ENCODE measurements at regions not wholly inside any gene's neighbourhood (a gene's known extent, or its start where the extent isn't known, plus 50 kb on each side); places are given as distances from the start of the nearest gene placed in this dataset.
"Not testable (repeated sequence)": the region's sequence is repeated elsewhere in the genome, so short reads cannot be mapped to it uniquely, and the experiment has no call there.

DNA sequence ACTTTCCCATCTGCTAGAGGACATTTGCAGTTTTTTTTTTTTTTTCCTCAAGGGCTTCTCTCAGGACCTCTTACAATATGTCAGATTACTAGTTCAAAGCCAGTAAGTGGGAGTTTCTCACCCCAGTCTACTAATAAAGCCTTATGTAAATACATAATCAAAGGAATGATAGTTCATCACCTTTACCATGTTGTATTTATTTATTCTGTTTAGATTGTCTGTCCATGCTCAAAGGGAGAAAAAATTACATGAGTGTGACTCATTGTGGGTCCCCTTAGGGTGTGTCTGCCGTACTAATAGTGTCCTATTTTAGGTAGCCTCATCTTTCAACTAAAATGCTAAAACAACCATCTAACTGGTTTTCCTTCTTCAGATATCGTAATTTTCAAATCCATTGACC is 917.6 kb downstream of the EPHA3 start:
- no peak for DNase-seq

DNA sequence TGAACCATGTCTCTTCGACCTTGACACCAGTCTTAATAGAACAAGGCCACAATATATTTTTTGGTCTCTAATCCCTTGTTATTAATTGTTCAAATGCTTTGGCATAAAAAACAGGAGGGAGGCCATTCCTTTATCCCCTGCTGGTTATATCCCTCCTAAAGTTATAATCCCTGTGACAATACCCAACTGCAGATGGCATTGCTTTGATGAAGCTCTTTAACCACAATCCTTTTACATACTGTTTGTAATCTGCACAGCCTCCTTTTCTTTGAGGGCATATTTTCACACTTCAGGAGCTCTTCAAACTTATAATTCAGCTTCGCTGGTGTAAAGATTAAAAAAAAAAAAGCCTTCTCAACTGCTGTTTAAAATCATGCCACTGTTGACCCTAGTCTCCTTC is 919.0 kb downstream of the EPHA3 start:
- no peak for DNase-seq

DNA sequence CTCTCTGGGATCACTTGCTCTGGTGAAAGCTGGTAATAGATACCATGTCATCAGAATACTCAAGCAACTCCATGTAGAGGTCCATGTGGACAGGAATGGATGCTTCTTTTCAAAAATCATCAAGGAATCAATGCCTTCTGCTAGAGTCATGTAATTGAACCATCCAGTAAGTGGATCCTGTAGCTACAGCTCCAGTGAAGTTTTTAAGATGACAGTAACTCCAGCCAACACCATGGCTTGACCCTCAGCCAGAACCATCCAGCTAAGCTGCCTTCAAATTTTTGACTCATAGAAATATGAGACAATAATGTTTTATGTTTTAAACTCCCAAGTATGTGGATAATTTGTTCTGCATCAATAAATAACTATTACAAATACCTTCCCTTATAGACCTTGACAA is 923.7 kb downstream of the EPHA3 start:
- no peak for DNase-seq

DNA sequence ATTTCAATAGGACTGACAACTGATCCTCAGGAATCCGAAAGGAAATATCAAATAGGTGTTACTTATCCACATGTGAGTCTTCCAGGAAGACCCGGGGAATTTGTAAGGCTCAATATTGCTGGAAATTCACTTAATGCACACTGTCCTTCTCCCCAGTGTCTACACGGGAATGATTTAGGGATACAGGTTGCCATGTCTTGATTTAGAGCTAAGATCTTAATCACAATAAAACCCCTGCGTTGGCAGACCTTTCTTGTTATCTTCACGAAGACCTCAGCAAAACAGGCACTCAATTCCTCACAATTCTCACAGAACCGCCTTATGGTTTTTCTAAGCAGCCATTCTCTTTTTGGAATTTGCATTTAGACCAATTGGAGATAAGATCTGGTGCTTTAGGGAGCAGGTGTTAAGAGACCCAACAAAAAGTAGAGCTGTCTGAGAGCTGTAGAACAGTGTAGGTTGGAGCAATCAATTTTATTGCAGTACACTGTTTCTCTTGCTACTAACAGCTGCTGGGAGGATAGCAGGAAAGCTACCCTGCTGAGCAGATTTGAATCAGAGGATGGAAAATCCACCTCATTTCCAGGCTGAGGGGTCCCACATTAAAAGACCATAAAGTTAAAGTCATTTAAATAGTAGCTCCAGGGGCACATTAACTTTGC is 925.7 kb downstream of the EPHA3 start:
- DNase-seq, result no peak

DNA sequence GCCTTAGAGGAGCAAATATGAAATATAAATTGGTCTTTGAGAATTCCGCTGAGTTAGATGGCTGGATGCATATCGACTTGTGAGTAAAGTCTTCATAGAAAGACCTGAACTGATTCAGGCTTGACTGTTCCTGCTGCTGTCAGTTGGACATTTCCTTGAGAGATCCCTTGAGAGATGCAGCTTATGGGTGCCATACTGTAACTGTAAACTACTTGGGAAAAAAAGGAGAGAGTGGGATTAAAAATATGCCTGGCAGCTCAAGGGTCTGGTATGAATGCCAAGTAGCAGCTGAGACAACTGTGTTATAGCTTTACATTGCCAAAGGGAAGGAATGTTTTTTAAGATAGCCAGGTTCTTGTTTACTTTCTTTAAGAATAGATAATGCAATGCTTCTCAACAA is 926.6 kb downstream of the EPHA3 start:
- DNase-seq, result no peak

DNA sequence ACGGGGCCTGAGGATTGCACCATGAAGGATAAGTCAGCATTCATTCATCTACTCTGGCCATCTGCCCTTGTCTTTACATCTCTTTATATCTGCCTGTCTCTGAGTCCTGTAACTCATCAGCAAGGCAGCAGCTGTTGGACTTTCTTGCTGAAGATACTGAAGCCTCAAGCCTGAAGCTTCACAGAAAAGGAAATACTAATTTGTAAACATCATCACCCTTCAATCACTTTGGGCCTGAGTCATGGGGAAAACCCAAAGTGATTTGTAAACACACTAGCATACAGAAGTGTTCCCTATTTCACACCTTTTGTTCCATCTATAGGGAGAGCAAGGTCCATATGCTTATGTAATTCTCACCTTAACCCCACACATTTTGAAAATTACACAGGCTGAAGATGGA is 928.2 kb downstream of the EPHA3 start:
- no peak for DNase-seq

DNA sequence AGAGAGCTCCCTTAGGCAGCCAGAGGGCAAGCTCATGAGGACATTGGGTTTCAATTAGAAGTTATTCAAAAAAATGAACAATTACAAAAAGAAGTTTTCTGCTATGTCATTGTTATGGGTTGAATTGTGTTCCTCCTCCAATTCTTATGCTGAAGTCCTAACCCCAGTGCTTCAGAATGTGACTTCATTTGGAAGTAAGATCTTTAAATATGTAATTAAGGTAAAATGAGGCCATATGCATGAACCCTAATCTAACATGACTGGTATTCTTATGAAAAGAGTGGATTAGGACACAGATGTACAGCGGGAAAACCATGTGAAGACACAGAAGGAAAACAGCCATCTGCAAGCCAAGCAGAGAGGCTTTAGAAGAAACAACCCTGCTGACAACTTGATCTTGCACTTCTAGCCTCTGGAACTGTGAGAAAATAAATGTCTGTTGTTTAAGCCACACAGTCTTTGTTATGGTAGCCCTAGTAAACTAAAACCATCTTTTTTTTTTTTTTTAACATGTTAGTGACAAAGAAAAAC is 929.6 kb downstream of the EPHA3 start:
- DNase-seq, result no peak

DNA sequence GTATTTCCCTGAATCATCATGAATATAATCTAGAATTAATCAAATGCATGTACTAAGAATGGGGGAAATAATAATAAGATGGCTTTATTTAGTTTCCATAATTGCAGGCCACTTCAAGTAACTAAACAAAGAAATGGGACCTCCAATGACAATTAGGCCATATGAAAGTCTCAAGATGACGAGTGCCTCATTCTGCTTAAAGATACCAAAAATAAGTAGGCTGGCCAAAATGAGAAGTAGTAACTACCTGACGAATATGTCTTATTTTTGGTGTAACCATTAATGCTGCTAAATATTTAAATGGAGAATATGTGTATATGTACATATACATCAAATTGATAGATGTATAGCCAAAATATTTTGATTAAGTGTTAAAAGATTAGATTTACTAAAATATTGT is 932.6 kb downstream of the EPHA3 start:
- DNase-seq, result no peak

DNA sequence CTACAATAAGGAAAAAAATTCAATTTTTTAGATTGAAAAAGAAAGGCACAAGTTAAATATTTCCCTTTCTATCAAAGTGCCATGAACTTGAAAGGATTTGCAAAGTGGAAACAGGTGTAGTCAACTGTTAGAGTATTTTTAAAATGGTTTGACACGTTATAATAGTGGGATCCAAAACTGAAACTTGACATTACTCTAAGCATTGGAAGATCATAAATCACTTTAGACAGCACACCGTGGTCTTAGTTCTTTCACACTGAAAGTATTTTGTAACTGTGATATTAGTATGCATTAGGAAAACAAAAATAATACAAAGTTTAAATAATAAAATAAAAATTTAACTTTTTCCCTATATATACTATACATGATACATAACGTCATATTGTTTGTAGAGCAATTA is 933.1 kb downstream of the EPHA3 start:
- no peak for DNase-seq

DNA sequence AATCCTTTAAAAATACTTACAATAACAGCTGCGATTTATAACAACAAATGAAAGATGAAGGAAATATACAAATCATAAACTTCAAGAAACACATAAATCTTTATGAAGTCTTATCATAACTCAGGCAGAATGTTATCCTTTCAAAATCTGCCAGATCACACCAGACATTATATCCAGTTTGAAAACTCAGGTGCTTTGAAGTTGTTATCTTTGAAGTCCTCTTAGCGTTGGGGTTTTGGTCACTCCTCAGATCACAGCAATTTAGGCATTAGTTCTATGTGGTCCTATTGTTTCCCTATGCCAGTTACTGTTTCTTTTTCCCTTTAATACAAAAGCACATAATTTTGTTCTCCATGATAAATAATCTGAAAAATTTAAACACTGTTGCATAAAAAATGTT is 934.6 kb downstream of the EPHA3 start:
- no peak for DNase-seq

DNA sequence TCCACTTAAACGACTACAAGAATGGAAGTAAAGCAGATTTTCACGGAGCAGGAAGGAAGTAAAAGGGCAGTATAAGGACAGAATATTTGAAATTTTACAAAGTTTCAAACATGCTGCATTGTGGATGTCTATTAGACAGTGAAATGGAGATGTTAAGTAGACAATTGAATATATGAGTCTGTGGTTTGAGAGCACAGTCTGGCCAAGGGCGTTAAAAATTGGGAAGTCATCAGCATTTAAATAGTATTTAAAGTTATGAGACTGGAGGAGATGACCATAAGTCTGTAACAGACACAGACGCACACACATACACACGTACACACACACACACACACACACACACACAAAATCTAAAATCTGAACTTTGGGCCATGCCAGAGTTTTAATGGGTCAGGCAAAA is 935.9 kb downstream of the EPHA3 start:
- DNase-seq, result no peak

DNA sequence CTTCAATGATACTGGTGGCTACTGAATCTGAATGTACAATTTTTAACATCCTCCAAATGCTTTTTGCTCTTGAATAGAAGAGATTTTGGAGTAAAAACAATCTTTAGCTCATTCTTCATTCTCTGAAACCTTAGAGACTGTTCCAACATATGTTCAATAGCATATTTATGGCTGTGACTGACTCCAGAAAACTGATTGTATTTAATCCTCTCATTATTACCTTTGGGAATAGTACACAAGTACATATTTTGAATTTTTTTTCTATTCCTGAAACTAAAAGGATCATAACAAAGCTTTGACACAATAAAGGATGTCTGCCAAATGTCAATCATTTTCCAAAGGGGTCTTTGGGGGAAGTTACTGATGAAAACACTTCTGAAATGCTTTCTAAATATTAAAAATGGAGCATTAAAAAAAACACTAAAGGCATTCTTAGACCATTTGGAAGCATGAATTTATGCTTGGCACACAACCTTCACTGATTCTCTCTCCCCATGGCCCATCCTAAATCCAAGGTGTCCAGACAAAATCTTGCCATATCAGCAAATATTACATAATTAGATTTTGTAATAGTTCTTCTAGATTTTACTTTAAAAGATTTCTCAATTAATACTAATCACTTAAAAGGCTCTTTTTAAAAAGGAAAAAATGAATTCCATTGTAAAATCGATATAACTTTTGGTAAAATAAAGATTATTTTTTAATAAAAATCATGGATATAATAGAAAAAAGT is 936.8 kb downstream of the EPHA3 start:
- DNase-seq, result no peak

DNA sequence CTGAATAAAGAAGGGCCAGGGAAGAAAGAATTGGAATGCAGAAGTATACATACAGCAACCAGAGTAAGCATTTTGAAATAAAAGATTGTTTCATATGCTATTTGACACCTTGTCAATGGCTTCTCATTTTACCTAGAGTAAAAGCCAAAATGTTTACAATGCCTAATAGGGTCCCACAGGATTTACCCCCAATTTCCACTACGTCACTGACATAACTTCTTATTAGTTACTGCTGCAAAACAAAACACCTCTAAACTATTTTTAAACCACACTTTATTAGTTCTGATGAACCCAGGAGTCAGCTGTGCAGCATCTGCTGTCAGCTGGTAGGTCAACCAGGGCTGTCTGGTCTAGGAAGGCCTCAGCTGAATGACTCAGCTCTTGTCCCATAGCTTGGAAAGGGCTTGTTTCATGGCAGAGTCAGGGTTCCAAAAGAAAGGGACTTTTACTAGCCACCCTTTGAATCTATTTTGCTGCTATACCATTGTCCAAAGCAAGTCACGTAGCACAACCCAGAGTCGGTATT is 945.1 kb downstream of the EPHA3 start:
- DNase-seq, result no peak

DNA sequence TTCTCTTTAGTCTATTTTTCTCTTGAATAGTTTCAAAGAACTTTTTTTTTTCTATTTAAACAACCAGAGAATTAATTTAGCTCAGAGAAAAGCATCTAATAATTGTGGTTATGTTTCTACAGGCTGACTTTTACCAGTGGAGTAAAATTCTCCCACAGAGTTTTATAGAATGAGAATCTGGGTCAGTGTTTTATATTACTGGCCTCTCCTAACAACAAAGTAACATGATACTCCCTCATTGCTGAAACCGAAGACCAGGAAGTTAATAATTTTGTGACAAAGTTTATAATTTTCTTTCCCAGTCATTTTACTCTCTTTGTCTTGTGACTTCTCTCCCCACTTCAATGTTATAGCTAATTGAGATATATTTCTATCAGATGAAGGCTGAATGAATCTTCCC is 946.9 kb downstream of the EPHA3 start:
- DNase-seq, result no peak

DNA sequence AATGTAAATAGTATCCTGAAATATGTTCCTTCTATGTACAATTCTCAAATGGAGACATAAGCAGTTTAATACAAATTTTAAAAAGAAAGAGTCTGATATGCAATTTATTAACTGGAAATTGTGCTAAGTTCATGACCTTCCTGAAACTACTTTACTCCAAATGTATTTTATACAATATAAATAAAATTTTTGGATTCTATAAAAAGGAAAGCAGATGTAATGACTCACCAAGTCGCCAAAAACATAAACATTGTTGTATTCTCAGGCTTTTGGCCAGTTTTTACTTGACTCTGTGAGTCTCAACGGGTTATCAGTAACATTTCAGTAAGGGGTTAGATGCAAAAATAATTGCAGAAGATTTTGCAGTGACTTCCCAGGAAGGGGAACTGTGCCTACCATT is 948.2 kb downstream of the EPHA3 start:
- DNase-seq, result no peak

DNA sequence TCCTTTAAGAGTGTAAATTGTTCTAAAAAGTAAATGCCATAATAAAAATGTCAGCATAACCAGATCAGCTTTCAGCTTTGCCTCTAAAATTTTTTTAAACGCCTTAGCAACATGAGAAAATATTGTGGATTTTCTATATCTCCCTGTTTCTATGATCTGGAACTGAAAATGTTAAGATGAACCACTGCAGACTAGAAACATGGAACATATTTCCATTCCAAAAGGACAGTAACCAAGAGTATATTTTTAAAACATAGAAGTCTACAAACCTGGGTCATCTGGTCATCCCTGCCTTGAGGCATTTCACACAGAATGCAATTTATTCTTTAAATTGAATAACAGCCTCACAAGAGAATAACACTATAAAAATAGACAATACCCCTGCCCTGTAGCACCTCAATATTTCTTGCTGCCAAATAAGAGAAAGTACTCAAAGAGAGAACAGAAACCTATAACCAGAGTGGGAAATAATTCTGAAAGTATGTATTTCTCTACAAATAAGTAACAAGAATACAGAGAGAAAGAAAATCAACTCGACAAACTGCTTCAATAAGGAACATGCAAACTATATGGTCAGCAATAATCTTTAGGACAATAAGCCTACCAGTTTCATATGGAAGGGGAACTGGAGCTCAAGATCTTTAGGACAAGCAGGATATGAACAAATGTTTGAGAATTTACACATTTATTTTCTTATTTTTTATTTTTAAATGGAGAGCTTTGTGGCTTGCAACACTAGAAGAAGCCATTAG is 949.0 kb downstream of the EPHA3 start:
- no peak for DNase-seq

DNA sequence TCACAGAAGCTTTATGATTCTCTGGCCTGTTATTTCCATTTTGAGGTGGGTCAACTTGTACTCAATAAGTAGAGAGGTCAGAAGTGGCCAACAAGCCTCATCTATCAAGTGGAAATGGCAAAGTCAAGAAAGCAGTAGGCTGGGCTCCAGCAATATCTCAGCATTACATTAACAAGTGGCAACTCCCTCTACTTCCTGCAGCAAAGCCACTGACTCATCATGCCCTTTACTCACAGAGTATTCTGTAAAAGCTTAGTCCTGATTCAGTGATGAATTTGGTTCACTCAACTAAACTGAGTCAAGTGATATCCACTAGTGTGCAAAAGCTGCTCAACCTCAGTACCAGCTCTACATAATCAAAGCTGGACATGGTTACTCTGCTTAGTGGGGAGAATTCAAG is 954.6 kb downstream of the EPHA3 start:
- no peak for DNase-seq

DNA sequence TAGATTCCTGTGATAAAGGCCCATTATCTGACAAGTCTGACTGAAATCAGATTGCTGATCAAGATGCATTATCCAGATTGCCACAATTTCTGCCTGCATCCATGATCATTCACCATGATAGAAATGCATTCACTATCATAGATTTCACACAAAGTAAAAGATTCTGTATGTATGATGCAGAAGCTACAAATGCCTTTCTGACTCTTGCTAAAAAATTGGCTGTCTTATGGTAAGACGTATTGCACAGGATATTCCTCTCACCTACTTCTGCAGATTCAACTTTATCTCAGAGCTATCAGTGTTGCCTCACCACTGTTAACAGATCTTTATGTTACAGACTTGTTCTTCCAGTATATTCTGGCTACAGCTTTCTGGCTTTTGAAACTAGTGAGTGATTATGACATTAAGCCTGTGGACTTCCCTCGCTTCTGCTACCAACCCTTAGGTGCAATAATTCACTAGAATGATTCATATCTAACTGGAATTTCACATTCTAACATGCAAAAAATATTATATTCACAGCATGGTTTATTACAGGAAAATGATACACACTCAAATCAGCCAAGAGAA is 955.3 kb downstream of the EPHA3 start:
- DNase-seq, result no peak

DNA sequence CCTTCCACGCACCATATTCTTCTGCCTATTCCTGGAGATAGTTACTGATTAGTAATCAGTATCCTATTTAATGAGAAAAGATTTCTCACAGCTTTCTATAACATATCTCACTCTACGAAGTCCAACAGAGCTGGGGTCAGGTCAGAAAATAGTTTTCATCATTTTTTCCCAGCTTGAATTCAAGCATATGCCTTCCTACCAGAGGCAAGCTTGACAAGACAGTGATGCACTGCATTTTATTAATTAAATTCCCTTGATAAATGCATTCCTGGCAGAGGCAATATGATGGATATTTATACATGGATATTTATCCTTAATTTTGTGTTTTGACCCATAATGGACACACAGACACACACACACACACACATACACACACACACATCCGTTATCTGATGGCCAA is 961.4 kb downstream of the EPHA3 start:
- no peak for DNase-seq

DNA sequence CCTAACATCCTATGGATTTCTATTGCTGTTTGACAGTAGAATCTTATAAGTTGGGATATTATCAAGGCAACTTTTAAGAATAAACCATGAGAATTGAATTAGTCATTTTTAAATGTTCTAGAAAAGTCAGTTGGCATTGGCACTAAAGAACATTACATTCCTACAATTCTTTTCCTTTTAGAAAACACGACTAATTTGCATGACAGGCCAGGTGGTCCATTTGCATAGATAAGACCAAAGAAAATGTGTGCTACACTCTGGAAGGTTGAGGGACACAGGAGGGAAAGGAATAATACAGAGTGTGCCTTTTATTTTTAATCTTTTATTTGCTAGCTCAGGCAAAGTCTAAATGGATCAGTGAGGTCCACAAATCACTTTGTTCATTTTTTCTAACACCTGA is 962.3 kb downstream of the EPHA3 start:
- DNase-seq, result no peak

DNA sequence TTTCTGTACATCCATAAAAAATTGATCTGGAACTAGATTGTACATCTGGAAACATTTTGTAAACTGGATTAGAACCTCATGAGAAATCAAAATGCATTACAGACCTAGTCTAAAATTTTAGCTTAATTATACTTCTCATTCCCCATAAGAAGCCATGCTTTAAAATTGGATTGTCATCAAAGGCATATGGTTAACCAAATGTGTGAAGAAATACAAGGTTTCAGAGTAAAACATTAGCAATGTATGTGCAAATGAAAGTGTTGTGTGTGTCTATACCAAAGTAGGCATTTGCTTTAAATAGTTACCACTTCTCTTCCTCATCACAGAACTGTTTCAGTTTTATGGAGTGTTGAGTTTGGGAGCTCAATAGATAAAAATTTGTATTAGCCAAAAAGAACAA is 968.7 kb downstream of the EPHA3 start:
- DNase-seq, result no peak

DNA sequence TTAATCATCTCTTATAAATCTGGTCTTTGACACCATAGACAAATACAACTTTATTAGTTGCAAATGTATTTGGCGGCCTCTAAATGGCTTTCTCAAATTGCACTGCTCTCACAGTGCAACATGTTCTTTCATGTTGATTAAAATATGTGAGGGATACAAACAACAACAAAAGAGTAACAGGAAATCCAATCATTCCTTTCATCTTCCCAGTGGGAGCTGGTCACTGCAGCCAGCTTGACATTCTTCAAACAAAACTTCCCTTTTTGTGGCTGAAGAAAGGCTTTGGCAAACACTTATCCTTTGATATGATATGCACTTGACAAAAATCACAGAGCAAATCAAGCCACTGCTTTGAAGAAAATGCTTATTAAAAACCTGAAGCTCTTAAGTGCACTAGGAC is 973.6 kb downstream of the EPHA3 start:
- no peak for DNase-seq

DNA sequence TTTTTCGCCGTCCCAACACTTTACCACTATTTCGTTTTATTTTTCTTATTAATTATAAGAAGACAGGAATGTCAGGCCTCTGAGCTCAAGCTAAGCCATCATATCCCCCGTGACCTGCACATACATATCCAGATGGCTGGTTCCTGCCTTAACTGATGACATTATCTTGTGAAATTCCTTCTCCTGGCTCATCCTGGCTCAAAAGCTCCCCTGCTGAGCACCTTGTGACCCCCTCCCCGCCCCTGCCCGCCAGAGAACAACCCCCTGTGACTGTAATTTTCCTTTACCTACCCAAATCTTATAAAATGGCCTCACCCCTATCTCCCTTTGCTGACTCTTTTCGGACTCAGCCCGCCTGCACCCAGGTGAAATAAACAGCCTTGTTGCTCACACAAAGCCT is 978.9 kb downstream of the EPHA3 start:
- not testable (repeated sequence) for DNase-seq

Measured in activated CD4-positive, alpha-beta T cell treated with anti-CD3 and anti-CD28 coated beads, Interleukin-2, Interleukin-6, amounts not matched to agents 100 ng/mL and 50 ng/mL, durations not matched to agents 16 hours and 8 hours (primary cell).